GM12864 (cell line): ENCODE measurements at regions not wholly inside any gene's neighbourhood (a gene's known extent, or its start where the extent isn't known, plus 50 kb on each side); places are given as distances from the start of the nearest gene placed in this dataset.

Experiments
- DNase-seq: peaks from one replicate; pipeline ENCODE4 v3.0.0-alpha.2; 2011; ENCODE audit warnings: low read depth
- H3K4me3 ChIP-seq: 2 replicates; pipeline ENCODE4 v1.5.1; 2011; ENCODE audit warnings: mild to moderate bottlenecking, low read depth, low read length, control low read depth
- CTCF ChIP-seq: IDR thresholded peaks from 2 replicates; pipeline ENCODE4 v1.5.1; 2011; ENCODE audit warnings: low read depth, mild to moderate bottlenecking, moderate library complexity, low read length, control low read depth, inconsistent platforms; ENCODE audit errors: missing control alignments

- TF ChIP-seq CTCF = no peak
- DNase-seq = no peak
- no peak overlapping the region for H3K4me3 ChIP-seq
Measured at GRCh38 chr15:70275461-70276138, 177.9 kb upstream of the TLE3 start.

GRCh38 chr15:70274908-70275307, 177.2 kb upstream of the TLE3 start:
- H3K4me3 ChIP-seq = no peak overlapping the region
- no peak for DNase-seq
- TF ChIP-seq CTCF = no peak

- TF ChIP-seq CTCF = no peak
- no peak overlapping the region for H3K4me3 ChIP-seq
- DNase-seq = no peak
Measured at GRCh38 chr15:70274255-70274880, 176.7 kb upstream of the TLE3 start.

- TF ChIP-seq CTCF = no peak
- H3K4me3 ChIP-seq = no peak overlapping the region
Measured at GRCh38 chr15:70273808-70274207, 176.1 kb upstream of the TLE3 start.

GRCh38 chr15:70272565-70273355, 175.0 kb upstream of the TLE3 start:
- H3K4me3 ChIP-seq = no peak overlapping the region
- TF ChIP-seq CTCF = no peak
- no peak for DNase-seq

More at GRCh38 chr15:70273808-70274207, 176.1 kb upstream of the TLE3 start:
- DNase-seq = no peak

- no peak for TF ChIP-seq CTCF
- H3K4me3 ChIP-seq = no peak overlapping the region
- DNase-seq = no peak
Measured at GRCh38 chr15:70271422-70272088, 173.8 kb upstream of the TLE3 start.
